Transverse colon (tissue), 4 donors: ENCODE measurements at regions not wholly inside any gene's neighbourhood (a gene's known extent, or its start where the extent isn't known, plus 50 kb on each side); places are given as distances from the start of the nearest gene placed in this dataset.

Source experiments
- EP300 ChIP-seq: sonication (generic); formaldehyde crosslinking; IDR thresholded peaks from one replicate; pipeline ENCODE4 v1.6.1; 2017; ENCODE audit warnings: antibody characterized with exemption, low read depth
- POLR2A ChIP-seq: fragments of 450-650 bp; IDR thresholded peaks from one replicate; pipeline ENCODE4 v1.6.1; 2016; ENCODE audit warnings: antibody characterized with exemption, mild to moderate bottlenecking, moderate library complexity
- POLR2AphosphoS5 ChIP-seq, 3 donors: sonication (generic); formaldehyde crosslinking; IDR thresholded peaks; one replicate each; pipeline ENCODE4 v1.6.1; 2016; ENCODE audit warnings: antibody characterized with exemption in 3 of 3
- TF ChIP-seq, protein P1 (sequence below), 5 experiments: fragments of 200-600 bp in 3 of 5; fragments of 450-650 bp in 2 of 5; sonication (generic) in 3 of 5; IDR thresholded peaks; 1 replicate in 2 of 5; 2 replicates in 3 of 5; pipeline ENCODE4 v1.5.1; 2016 to 2017; ENCODE audit warnings: antibody characterized with exemption in 5 of 5, inconsistent platforms in 3 of 5, mild to moderate bottlenecking in 2 of 5, moderate library complexity in 1 of 5

DNA sequence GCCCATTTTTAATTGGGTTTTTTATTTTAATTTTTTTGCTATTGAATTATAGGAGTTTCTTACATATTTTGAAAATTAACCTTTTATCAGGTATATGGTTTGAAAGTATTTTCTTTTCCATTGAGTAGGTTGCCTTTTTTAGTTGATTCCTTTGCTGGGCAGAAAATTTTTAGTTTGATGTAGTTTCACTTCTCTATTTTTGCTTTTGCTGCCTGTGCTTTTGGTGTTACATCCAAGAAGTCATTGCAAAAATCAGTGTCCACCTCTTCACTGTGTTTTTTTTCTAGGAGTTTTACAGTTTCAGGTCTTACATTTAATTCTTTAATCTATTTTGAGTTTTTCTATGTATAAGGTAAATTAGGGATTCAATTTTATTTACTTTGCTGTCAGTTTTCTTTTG, 129.8 kb upstream of the FERD3L start:
- TF ChIP-seq, protein P1, sequence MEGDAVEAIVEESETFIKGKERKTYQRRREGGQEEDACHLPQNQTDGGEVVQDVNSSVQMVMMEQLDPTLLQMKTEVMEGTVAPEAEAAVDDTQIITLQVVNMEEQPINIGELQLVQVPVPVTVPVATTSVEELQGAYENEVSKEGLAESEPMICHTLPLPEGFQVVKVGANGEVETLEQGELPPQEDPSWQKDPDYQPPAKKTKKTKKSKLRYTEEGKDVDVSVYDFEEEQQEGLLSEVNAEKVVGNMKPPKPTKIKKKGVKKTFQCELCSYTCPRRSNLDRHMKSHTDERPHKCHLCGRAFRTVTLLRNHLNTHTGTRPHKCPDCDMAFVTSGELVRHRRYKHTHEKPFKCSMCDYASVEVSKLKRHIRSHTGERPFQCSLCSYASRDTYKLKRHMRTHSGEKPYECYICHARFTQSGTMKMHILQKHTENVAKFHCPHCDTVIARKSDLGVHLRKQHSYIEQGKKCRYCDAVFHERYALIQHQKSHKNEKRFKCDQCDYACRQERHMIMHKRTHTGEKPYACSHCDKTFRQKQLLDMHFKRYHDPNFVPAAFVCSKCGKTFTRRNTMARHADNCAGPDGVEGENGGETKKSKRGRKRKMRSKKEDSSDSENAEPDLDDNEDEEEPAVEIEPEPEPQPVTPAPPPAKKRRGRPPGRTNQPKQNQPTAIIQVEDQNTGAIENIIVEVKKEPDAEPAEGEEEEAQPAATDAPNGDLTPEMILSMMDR (IDR thresholded peaks at IDR 0.05): no peak
- TF ChIP-seq POLR2A: no peak
- TF ChIP-seq POLR2AphosphoS5 (IDR thresholded peaks at IDR 0.05): no peak
- no peak for TF ChIP-seq EP300
